ENCODE measurements at regions not wholly inside any gene's neighbourhood (a gene's known extent, or its start where the extent isn't known, plus 50 kb on each side); places are given as distances from the start of the nearest gene placed in this dataset.

DNA sequence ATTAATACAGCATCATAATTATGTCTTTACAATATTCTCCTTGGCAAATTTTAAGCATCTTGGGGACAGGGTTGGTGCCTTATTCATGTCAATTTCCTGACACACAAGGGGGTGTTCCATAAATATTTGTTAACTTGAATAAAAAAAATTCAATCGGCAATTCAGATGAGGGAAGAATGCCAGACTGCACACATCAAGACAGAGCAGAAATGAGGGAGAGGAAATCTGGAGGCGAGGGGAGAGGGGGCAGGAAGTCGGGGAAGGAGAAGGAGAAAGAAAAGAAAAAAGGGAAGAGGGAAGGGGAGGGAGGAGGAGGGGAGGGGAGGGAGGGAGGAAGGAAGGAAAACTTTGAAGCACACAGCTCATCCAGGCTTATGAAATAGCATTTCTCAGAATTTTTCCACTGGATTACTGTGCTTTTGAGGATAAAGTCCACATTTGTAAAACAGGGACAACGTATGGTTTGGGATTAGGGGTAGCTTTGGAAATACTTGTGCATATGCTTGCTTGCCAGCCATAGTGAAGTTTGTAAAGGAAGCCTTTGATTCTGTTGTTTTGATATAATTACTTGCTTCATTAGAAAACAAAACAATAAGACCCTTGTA is 362.1 kb downstream of the SAMD5 start:
- Mint-ChIP-seq H3K4me1 (no peaks in the 10 kb centered on the region), H3K4me3 (no peak overlapping the region), H3K27me3 (no peaks in the 10 kb centered on the region), H3K36me3 (ENCODE audit: low read depth) (no peaks in the 10 kb centered on the region), H3K27ac (no peak overlapping the region), H3K9me3 (no peaks in the 10 kb centered on the region)
- intact Hi-C loops (cut with micrococcal nuclease), result no loop called here
- ATAC-seq (ENCODE audit: low read depth) (no peak), DNase-seq (no peak)
- ChIA-PET POLR2A (no interaction called here), CTCF (no interaction called here)
- TF ChIP-seq, protein P1, sequence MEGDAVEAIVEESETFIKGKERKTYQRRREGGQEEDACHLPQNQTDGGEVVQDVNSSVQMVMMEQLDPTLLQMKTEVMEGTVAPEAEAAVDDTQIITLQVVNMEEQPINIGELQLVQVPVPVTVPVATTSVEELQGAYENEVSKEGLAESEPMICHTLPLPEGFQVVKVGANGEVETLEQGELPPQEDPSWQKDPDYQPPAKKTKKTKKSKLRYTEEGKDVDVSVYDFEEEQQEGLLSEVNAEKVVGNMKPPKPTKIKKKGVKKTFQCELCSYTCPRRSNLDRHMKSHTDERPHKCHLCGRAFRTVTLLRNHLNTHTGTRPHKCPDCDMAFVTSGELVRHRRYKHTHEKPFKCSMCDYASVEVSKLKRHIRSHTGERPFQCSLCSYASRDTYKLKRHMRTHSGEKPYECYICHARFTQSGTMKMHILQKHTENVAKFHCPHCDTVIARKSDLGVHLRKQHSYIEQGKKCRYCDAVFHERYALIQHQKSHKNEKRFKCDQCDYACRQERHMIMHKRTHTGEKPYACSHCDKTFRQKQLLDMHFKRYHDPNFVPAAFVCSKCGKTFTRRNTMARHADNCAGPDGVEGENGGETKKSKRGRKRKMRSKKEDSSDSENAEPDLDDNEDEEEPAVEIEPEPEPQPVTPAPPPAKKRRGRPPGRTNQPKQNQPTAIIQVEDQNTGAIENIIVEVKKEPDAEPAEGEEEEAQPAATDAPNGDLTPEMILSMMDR (IDR thresholded peaks at IDR 0.05), result no peak

DNA sequence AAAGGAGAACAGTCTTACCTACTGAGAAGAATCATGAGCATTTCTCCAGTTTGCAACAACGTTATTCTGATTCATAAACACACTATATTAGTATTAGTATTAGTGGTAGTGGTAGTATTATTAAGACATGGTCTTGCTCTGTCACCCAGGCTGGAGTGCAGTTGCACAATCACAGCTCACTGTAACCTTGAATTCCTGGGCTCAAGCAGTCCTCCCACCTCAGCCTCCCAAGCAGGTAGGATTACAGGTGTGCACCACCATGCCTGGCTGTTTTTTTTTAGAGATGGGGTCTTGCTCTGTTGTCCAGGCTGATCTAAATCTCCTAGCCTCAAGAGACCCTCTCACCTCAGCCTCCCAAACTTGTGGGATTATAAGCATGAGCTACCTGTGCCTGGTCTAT is 363.5 kb downstream of the SAMD5 start:
- TF ChIP-seq, protein P1 (IDR thresholded peaks at IDR 0.05), result no peak
- CTCF ChIA-PET, result no interaction called here
- Mint-ChIP-seq H3K27ac (no peak overlapping the region), H3K27me3 (no peaks in the 10 kb centered on the region), H3K4me3 (no peak overlapping the region), H3K4me1 (no peaks in the 10 kb centered on the region), H3K36me3 (ENCODE audit: low read depth) (no peaks in the 10 kb centered on the region), H3K9me3 (no peaks in the 10 kb centered on the region)
- intact Hi-C loops (cut with micrococcal nuclease), result no loop called here
- DNase-seq (no peak), ATAC-seq (ENCODE audit: low read depth) (no peak)
- POLR2A ChIA-PET, result no interaction called here

DNA sequence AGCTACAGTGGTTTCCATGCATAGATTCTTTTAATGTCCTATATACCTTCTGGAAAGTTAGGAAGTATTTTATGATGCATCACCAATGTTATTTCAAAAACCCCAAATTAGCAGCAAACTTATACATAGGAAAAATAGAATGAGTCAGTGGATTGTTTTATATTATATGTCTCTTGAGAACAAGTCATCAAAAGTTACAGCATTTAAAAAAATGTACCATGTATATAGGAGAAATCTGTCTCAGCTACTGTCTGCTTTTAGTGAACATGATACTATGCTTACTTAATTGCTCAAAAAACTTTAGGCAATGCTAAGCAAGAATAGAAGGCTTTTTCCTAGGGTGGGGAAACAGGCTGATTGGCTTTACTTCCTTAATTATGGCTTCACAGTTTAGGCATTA is 365.3 kb downstream of the SAMD5 start:
- no peaks in the 10 kb centered on the region for H3K36me3 Mint-ChIP-seq (ENCODE audit: low read depth)
- H3K4me1 Mint-ChIP-seq, result no peaks in the 10 kb centered on the region
- H3K9me3 Mint-ChIP-seq, result no peaks in the 10 kb centered on the region
- H3K4me3 Mint-ChIP-seq, result no peak overlapping the region
- DNase-seq, result no peak
- POLR2A ChIA-PET, result no interaction called here
- H3K27me3 Mint-ChIP-seq, result no peaks in the 10 kb centered on the region
- ATAC-seq (ENCODE audit: low read depth), result no peak
- intact Hi-C loops (cut with micrococcal nuclease), result no loop called here
- TF ChIP-seq, protein P1 (IDR thresholded peaks at IDR 0.05), result no peak
- no peak overlapping the region for H3K27ac Mint-ChIP-seq
- CTCF ChIA-PET, result no interaction called here

DNA sequence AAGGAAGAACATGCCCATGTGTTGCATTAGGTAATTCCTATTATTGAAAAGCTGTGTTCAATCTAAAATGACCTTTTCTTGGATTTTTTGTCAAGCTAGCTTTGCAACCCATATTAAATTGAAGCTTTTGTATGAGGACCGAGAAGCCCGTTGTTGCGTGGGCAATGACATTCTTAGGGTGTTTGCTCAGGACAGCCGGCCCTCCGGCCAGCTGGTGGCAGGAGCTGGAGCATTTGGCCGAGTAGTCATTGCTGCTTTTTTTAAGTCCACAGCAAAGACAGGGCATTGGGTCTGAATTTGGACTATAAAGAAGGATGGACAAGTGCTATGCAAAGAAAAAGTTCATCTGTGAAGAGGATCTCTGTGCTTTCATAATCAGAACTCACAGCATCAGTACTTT is 365.8 kb downstream of the SAMD5 start:
- ATAC-seq (ENCODE audit: low read depth) (no peak), DNase-seq (no peak)
- ChIA-PET CTCF (no interaction called here), POLR2A (no interaction called here)
- Mint-ChIP-seq H3K36me3 (ENCODE audit: low read depth) (no peaks in the 10 kb centered on the region), H3K4me3 (no peak overlapping the region), H3K27me3 (no peaks in the 10 kb centered on the region), H3K4me1 (no peaks in the 10 kb centered on the region), H3K27ac (no peak overlapping the region), H3K9me3 (no peaks in the 10 kb centered on the region)
- intact Hi-C loops (cut with micrococcal nuclease), result no loop called here
- TF ChIP-seq, protein P1 (IDR thresholded peaks at IDR 0.05), result no peak

DNA sequence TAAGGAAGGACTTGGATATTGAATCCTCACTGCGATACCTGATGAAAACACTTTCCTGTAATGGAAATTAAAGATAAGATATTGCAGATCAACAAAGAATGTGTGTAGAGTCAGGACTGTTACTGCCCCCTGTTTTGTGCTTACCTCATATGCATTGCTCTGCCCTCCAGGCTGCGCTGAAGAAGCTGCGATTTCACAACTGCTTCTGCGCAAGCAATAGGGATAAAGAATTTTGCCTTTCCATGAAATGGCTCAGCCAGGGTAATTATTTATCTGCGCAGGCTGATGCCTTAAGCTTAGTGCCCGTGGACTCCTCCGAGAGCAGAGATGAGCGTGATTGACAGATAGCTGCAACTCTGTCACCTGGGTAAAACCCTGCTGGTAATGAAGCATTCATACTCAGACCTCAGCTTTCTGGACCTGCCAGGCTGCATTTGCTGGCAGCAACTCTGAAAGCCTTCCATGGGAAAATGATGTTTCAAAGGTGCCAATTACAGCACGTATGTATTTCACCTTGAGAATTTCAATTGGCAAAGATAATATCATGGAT is 370.6 kb downstream of the SAMD5 start:
- ChIA-PET POLR2A (no interaction called here), CTCF (no interaction called here)
- intact Hi-C loops (cut with micrococcal nuclease), result no loop called here
- Mint-ChIP-seq H3K4me1 (no peaks in the 10 kb centered on the region), H3K4me3 (no peak overlapping the region), H3K27ac (no peak overlapping the region), H3K36me3 (ENCODE audit: low read depth) (no peaks in the 10 kb centered on the region), H3K27me3 (no peaks in the 10 kb centered on the region), H3K9me3 (no peaks in the 10 kb centered on the region)
- TF ChIP-seq, protein P1 (IDR thresholded peaks at IDR 0.05), result no peak
- DNase-seq (no peak), ATAC-seq (ENCODE audit: low read depth) (no peak)
